GM12878 (cell line): ENCODE measurements at regions not wholly inside any gene's neighbourhood (a gene's known extent, or its start where the extent isn't known, plus 50 kb on each side); places are given as distances from the start of the nearest gene placed in this dataset.
"Not testable (repeated sequence)": the region's sequence is repeated elsewhere in the genome, so short reads cannot be mapped to it uniquely, and the experiment has no call there.

Experiments
- BCL11A ChIP-seq: IDR thresholded peaks from 2 replicates; pipeline ENCODE4 v1.6.1; 2011; ENCODE audit warnings: low read depth, low read length
- BRCA1 ChIP-seq: IDR thresholded peaks from 2 replicates; pipeline ENCODE4 v1.6.1; 2011; ENCODE audit warnings: low read depth, low read length, improper control_type of control experiment
- CTCF ChIP-seq, 3 experiments: IDR thresholded peaks in 2 of 3; conservative IDR thresholded peaks in 1 of 3; 2 replicates each; pipeline ENCODE4 v1.5.1; 2011; ENCODE audit warnings: low read depth in 3 of 3, low read length in 3 of 3, mild to moderate bottlenecking in 3 of 3, control low read depth in 2 of 3, moderate library complexity in 2 of 3, inconsistent platforms in 1 of 3, mixed read lengths in 1 of 3; ENCODE audit not compliant: control insufficient read depth in 2 of 3, insufficient read depth in 1 of 3; ENCODE audit errors: extremely low read depth in 1 of 3
- EGR1 ChIP-seq, 2 experiments: IDR thresholded peaks; 1 replicate in 1 of 2; 2 replicates in 1 of 2; pipeline ENCODE4 v1.6.1; 2011 to 2012; ENCODE audit warnings: low read depth in 2 of 2, low read length in 2 of 2, borderline replicate concordance in 1 of 2, mild to moderate bottlenecking in 1 of 2, moderate library complexity in 1 of 2
- EP300 ChIP-seq, 2 experiments: fragments of 150-350 bp in 1 of 2; IDR thresholded peaks; 2 replicates each; pipeline ENCODE4 v1.6.1; 2011 to 2012; ENCODE audit warnings: low read depth in 2 of 2, low read length in 2 of 2, borderline replicate concordance in 1 of 2, improper control_type of control experiment in 1 of 2, inconsistent platforms in 1 of 2; ENCODE audit not compliant: control insufficient read depth in 1 of 2
- EZH2 ChIP-seq: IDR thresholded peaks from 2 replicates; pipeline ENCODE4 v1.6.1; 2012; ENCODE audit warnings: low read depth, mild to moderate bottlenecking, control low read depth, inconsistent platforms, low read length, borderline replicate concordance; ENCODE audit not compliant: control insufficient read depth
- FOXK2 ChIP-seq: fragments of 450-650 bp; IDR thresholded peaks from 2 replicates; pipeline ENCODE4 v1.6.1; 2017; ENCODE audit warnings: mild to moderate bottlenecking, moderate library complexity
- HCFC1 ChIP-seq: fragments of 150-350 bp; IDR thresholded peaks from 2 replicates; pipeline ENCODE4 v1.6.1; 2014; ENCODE audit warnings: low read length
- IKZF2 ChIP-seq, 2 experiments: fragments of 450-650 bp; IDR thresholded peaks; 2 replicates each; pipeline ENCODE4 v1.6.1; 2017; ENCODE audit warnings: mild to moderate bottlenecking in 2 of 2, moderate library complexity in 2 of 2
- NR2C2 ChIP-seq: IDR thresholded peaks from 2 replicates; pipeline ENCODE4 v1.6.1; 2011; ENCODE audit warnings: borderline replicate concordance, low read depth; ENCODE audit not compliant: control insufficient read depth, insufficient read length
- POLR2A ChIP-seq: IDR thresholded peaks from 2 replicates; pipeline ENCODE4 v1.6.1; 2011; ENCODE audit warnings: low read depth, mild to moderate bottlenecking, low read length
- TAF1 ChIP-seq: IDR thresholded peaks from 2 replicates; pipeline ENCODE4 v1.6.1; 2011; ENCODE audit warnings: mild to moderate bottlenecking, low read depth, low read length, borderline replicate concordance
- ZZZ3 ChIP-seq: IDR thresholded peaks from 2 replicates; pipeline ENCODE4 v1.6.1; 2011; ENCODE audit warnings: low read depth; ENCODE audit not compliant: control insufficient read depth, insufficient read length

GRCh38 chr22:26972915-26973314, 315.5 kb downstream of the MIAT start:
- not testable (repeated sequence) for TF ChIP-seq CTCF (IDR thresholded peaks at IDR 0.05 in 2 of 3, conservative IDR thresholded peaks at IDR 0.05 in 1 of 3; ENCODE audit: control insufficient read depth in 2 of 3, extremely low read depth in 1 of 3, insufficient read depth in 1 of 3, low read depth in 3 of 3, low read length in 3 of 3); ZZZ3; EGR1 (IDR thresholded peaks at IDR 0.05; ENCODE audit: borderline replicate concordance in 1 of 2, low read depth in 2 of 2, low read length in 2 of 2); POLR2A; BCL11A; HCFC1; BRCA1; NR2C2; EP300 (IDR thresholded peaks at IDR 0.05; ENCODE audit: borderline replicate concordance in 1 of 2, control insufficient read depth in 1 of 2, low read depth in 2 of 2, low read length in 2 of 2); EZH2; TAF1; IKZF2 (IDR thresholded peaks at IDR 0.05); FOXK2
